ENCODE measurements at regions not wholly inside any gene's neighbourhood (a gene's known extent, or its start where the extent isn't known, plus 50 kb on each side); places are given as distances from the start of the nearest gene placed in this dataset.

GRCh38 chr14:83462759-83463158, 1929.1 kb upstream of the SEL1L start:
- no peak for TF ChIP-seq POLR2A (IDR thresholded peaks at IDR 0.05)
- TF ChIP-seq CTCF (IDR thresholded peaks at IDR 0.05), result no peak
